Activated B cell treated with CpG ODN at 0.5 μM for 24 hours (primary cell): ENCODE measurements at regions not wholly inside any gene's neighbourhood (a gene's known extent, or its start where the extent isn't known, plus 50 kb on each side); places are given as distances from the start of the nearest gene placed in this dataset.

Experiments used
- ATAC-seq: fragments of 200-7000 bp; cut with Tn5 transposase; one replicate; pipeline ENCODE4 v1.10.0; 2021; ENCODE audit warnings: low read depth, mild to moderate bottlenecking, moderate library complexity
- CTCF ChIA-PET: fragments of 350-600 bp; sonication (Branson Sonifier 250); formaldehyde crosslinking; loops from one replicate; lab custom pipeline; 2021; ENCODE audit warnings: antibody characterized with exemption; lab: Charles Lee
- POLR2A ChIA-PET: fragments of 350-600 bp; sonication (Branson Sonifier 250); formaldehyde crosslinking; loops from one replicate; lab custom pipeline; 2021; ENCODE audit warnings: antibody characterized with exemption; lab: Charles Lee
- DNase-seq: peaks from one replicate; pipeline ENCODE4 v3.0.0; 2022
- H3K27ac Mint-ChIP-seq: one replicate; pipeline ENCODE4 v1.8.0; 2020; ENCODE audit warnings: mixed read lengths
- H3K27me3 Mint-ChIP-seq: one replicate; pipeline ENCODE4 v1.8.0; 2021; ENCODE audit warnings: mixed read lengths
- H3K36me3 Mint-ChIP-seq: one replicate; pipeline ENCODE4 v1.8.0; 2021; ENCODE audit warnings: low read depth, mixed read lengths
- H3K4me1 Mint-ChIP-seq: one replicate; pipeline ENCODE4 v1.8.0; 2021; ENCODE audit warnings: mixed read lengths
- H3K4me3 Mint-ChIP-seq: one replicate; pipeline ENCODE4 v1.8.0; 2020; ENCODE audit warnings: mild to moderate bottlenecking, mixed read lengths
- H3K9me3 Mint-ChIP-seq: one replicate; pipeline ENCODE4 v1.8.0; 2020; ENCODE audit warnings: mixed read lengths
- intact Hi-C: fragments of 100-400 bp; cut with micrococcal nuclease; formaldehyde crosslinking; loops from one replicate; pipeline ENCODE4 v1.15.1; 2024
- TF ChIP-seq, protein P1 (sequence below): fragments of 200-600 bp; IDR thresholded peaks from one replicate; pipeline ENCODE4 v1.8.0; 2022; ENCODE audit warnings: antibody characterized with exemption, mild to moderate bottlenecking

DNA sequence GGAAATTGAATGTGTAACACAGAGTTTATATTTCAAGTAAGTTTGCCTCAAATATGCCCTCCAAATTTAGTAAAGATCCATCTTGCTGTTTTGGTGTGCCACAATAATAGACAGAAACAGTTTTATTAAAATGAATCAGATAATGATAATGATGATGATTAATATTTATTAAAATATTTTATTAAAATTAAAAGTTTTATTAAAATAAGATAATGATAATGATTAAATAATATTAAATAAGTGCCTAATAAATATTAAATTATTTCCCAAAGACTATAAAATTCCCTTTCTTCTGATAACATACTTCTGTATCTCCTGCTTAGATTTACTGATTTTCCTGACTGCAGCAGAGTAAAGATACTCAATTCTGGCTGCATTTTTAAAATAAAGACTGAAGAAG, 134.5 kb downstream of the PRDM13 start:
- H3K9me3 Mint-ChIP-seq, result no peaks in the 10 kb centered on the region
- H3K4me1 Mint-ChIP-seq, result no peaks in the 10 kb centered on the region
- ATAC-seq (no peak), DNase-seq (no peak)
- ChIA-PET POLR2A (no interaction called here), CTCF (no interaction called here)
- intact Hi-C loops, result no loop called here
- H3K27me3 Mint-ChIP-seq, result peaks cover 46% of the 10 kb centered on the region
- H3K27ac Mint-ChIP-seq, result no peak overlapping the region
- no peaks in the 10 kb centered on the region for H3K36me3 Mint-ChIP-seq
- TF ChIP-seq, protein P1, sequence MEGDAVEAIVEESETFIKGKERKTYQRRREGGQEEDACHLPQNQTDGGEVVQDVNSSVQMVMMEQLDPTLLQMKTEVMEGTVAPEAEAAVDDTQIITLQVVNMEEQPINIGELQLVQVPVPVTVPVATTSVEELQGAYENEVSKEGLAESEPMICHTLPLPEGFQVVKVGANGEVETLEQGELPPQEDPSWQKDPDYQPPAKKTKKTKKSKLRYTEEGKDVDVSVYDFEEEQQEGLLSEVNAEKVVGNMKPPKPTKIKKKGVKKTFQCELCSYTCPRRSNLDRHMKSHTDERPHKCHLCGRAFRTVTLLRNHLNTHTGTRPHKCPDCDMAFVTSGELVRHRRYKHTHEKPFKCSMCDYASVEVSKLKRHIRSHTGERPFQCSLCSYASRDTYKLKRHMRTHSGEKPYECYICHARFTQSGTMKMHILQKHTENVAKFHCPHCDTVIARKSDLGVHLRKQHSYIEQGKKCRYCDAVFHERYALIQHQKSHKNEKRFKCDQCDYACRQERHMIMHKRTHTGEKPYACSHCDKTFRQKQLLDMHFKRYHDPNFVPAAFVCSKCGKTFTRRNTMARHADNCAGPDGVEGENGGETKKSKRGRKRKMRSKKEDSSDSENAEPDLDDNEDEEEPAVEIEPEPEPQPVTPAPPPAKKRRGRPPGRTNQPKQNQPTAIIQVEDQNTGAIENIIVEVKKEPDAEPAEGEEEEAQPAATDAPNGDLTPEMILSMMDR, result no peak
- H3K4me3 Mint-ChIP-seq, result no peak overlapping the region

GRCh38 chr6:99743647-99744046, 137.0 kb downstream of the PRDM13 start:
- H3K4me3 Mint-ChIP-seq, result no peak overlapping the region
- no peak for DNase-seq
- TF ChIP-seq, protein P1, result no peak
- ChIA-PET POLR2A (no interaction called here), CTCF (no interaction called here)
- no peaks in the 10 kb centered on the region for H3K9me3 Mint-ChIP-seq
- no peak for ATAC-seq
- intact Hi-C loops, result no loop called here
- H3K27me3 Mint-ChIP-seq, result peaks cover 38% of the 10 kb centered on the region
- H3K36me3 Mint-ChIP-seq, result no peaks in the 10 kb centered on the region
- no peaks in the 10 kb centered on the region for H3K4me1 Mint-ChIP-seq
- H3K27ac Mint-ChIP-seq, result no peak overlapping the region

- H3K9me3 Mint-ChIP-seq, result no peaks in the 10 kb centered on the region
- no peaks in the 10 kb centered on the region for H3K36me3 Mint-ChIP-seq
- no peak overlapping the region for H3K27ac Mint-ChIP-seq
- no peak for ATAC-seq
- no peak for DNase-seq
- peaks cover 21% of the 10 kb centered on the region for H3K27me3 Mint-ChIP-seq
- POLR2A ChIA-PET, result interaction anchor here (0.8 kb wide), 1 partner anchor 278 kb away, joined by 3 read pairs; no protein-coding TSS in a partner anchor
- TF ChIP-seq, protein P1, result no peak
- CTCF ChIA-PET, result interaction anchor here (0.7 to 3.7 kb wide), 11 partner anchors 9 to 416 kb away, joined by 3 to 65 read pairs (median 4); partner anchors contain the start of gene CCNC
- no peak overlapping the region for H3K4me3 Mint-ChIP-seq
- H3K4me1 Mint-ChIP-seq, result no peaks in the 10 kb centered on the region
- intact Hi-C loops, result loop anchor here (1.0 kb wide), 6 partner anchors 157 to 415 kb away; no protein-coding TSS in a partner anchor
Observed at GRCh38 chr6:99745651-99746050, 139.0 kb downstream of the PRDM13 start.

DNA sequence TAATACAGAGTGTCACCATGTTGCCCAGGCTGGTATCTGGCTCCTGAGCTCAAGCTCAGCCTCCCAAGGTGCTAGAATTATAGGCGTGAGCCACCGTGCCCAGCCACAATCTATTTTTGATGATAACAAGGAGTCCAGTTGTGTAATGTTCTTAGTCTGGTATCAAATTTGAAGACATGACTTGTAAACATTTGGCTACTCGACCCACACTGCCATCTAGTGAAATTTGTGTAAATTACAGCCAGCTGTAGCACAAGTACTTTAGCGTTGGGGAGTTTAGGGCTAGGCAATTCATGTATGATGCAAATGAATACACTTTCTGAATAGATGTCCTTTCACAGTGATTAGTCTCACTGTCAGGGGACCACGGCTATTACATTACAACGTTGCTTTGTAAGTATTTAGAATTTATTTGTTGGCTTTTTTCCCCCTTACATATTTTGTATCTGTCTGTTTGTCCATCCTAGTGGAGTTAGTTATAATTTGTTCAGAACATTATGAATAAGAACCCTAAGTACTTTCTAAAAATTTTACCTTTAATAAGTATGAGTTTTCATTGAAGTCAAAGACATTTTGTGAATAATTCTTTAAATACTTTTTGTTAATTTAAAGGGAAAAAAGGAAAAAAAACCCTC, 139.7 kb downstream of the PRDM13 start:
- H3K27ac Mint-ChIP-seq, result no peak overlapping the region

GRCh38 chr6:99761711-99762110, 155.1 kb downstream of the PRDM13 start:
- Mint-ChIP-seq H3K9me3 (no peaks in the 10 kb centered on the region), H3K36me3 (no peaks in the 10 kb centered on the region), H3K4me3 (no peak overlapping the region), H3K27me3 (peaks cover 2% of the 10 kb centered on the region), H3K4me1 (no peaks in the 10 kb centered on the region), H3K27ac (no peak overlapping the region)
- ChIA-PET POLR2A (no interaction called here), CTCF (no interaction called here)
- TF ChIP-seq, protein P1, result no peak
- intact Hi-C loops, result no loop called here
- ATAC-seq (no peak), DNase-seq (no peak)

More for the DNA sequence above, 139.7 kb downstream of the PRDM13 start:
- Mint-ChIP-seq H3K4me3 (no peak overlapping the region), H3K27me3 (peaks cover 21% of the 10 kb centered on the region), H3K9me3 (no peaks in the 10 kb centered on the region), H3K36me3 (no peaks in the 10 kb centered on the region), H3K4me1 (no peaks in the 10 kb centered on the region)
- ChIA-PET CTCF (interaction anchor here (1.0 to 3.7 kb wide), 12 partner anchors 9 to 416 kb away, joined by 3 to 65 read pairs (median 4); partner anchors contain the start of gene CCNC), POLR2A (interaction anchor here (0.8 kb wide), 1 partner anchor 278 kb away, joined by 3 read pairs; no protein-coding TSS in a partner anchor)
- peak; percentile 82 for ATAC-seq
- no peak for DNase-seq
- intact Hi-C loops, result loop anchor here (1.0 kb wide), 6 partner anchors 158 to 416 kb away; no protein-coding TSS in a partner anchor
- TF ChIP-seq, protein P1, result peak; percentile 16
